Hematopoietic multipotent progenitor cell treated with erythropoietin and hydrocortisone succinate and interleukin-3 and kit ligand, for 15 days (in vitro differentiated cells): ENCODE measurements at regions not wholly inside any gene's neighbourhood (a gene's known extent, or its start where the extent isn't known, plus 50 kb on each side); places are given as distances from the start of the nearest gene placed in this dataset.
A peak's percentile ranks its signal among the peaks of the same experiment; 100 is the strongest.

ENCODE experiments used
- DNase-seq: peaks from one replicate; pipeline ENCODE4 v3.0.0-alpha.2; 2015; ENCODE audit warnings: low spot score

- DNase-seq = no peak
These were observed 50.6 kb upstream of the L3MBTL4 start for GRCh38 chr18:6465281-6465680.

GRCh38 chr18:6476190-6476589 lies 61.5 kb upstream of the L3MBTL4 start:
- DNase-seq = no peak

GRCh38 chr18:6476880-6477279 lies 62.2 kb upstream of the L3MBTL4 start:
- DNase-seq = no peak

- no peak for DNase-seq
These were observed 63.4 kb upstream of the L3MBTL4 start for GRCh38 chr18:6478121-6478520.

GRCh38 chr18:6479699-6480098 lies 65.0 kb upstream of the L3MBTL4 start:
- DNase-seq = no peak

- no peak for DNase-seq
These were observed 67.7 kb upstream of the L3MBTL4 start for GRCh38 chr18:6482198-6482977.

- DNase-seq = no peak
These were observed 69.9 kb upstream of the L3MBTL4 start for GRCh38 chr18:6484659-6485058.

GRCh38 chr18:6486313-6486712 lies 71.6 kb upstream of the L3MBTL4 start:
- DNase-seq = no peak

GRCh38 chr18:6486764-6487426 lies 72.2 kb upstream of the L3MBTL4 start:
- DNase-seq = no peak

- DNase-seq = no peak
These were observed 73.3 kb upstream of the L3MBTL4 start for GRCh38 chr18:6487968-6488367.

- DNase-seq = no peak
These were observed 74.2 kb upstream of the L3MBTL4 start for GRCh38 chr18:6488956-6489355.

GRCh38 chr18:6489977-6490376 lies 75.3 kb upstream of the L3MBTL4 start:
- no peak for DNase-seq

GRCh38 chr18:6493194-6493593 lies 78.5 kb upstream of the L3MBTL4 start:
- DNase-seq = no peak

- DNase-seq = no peak
These were observed 80.8 kb upstream of the L3MBTL4 start for GRCh38 chr18:6495536-6495935.

- DNase-seq = no peak
These were observed 82.8 kb upstream of the L3MBTL4 start for GRCh38 chr18:6497543-6497942.

- DNase-seq = no peak
These were observed 83.7 kb upstream of the L3MBTL4 start for GRCh38 chr18:6498289-6498856.

GRCh38 chr18:6504605-6505497 lies 90.1 kb upstream of the L3MBTL4 start:
- no peak for DNase-seq

GRCh38 chr18:6505498-6505875 lies 90.8 kb upstream of the L3MBTL4 start:
- DNase-seq = no peak

GRCh38 chr18:6509417-6509816 lies 94.7 kb upstream of the L3MBTL4 start:
- no peak for DNase-seq

GRCh38 chr18:6509832-6510231 lies 95.1 kb upstream of the L3MBTL4 start:
- DNase-seq = no peak

- DNase-seq = no peak
These were observed 106.2 kb upstream of the L3MBTL4 start for GRCh38 chr18:6520901-6521300.

GRCh38 chr18:6521803-6522418 lies 107.2 kb upstream of the L3MBTL4 start:
- peak; percentile 5 for DNase-seq
